Right lobe of liver (tissue), 4 donors: ENCODE measurements at regions not wholly inside any gene's neighbourhood (a gene's known extent, or its start where the extent isn't known, plus 50 kb on each side); places are given as distances from the start of the nearest gene placed in this dataset.

ENCODE experiments used
- CTCF ChIP-seq, 4 donors: fragments of 200-600 bp in 3 of 4; fragments of 450-650 bp in 1 of 4; IDR thresholded peaks; one replicate each; pipeline versions ENCODE4 v1.5.1 to v1.8.0; 2016 to 2022; ENCODE audit warnings: antibody characterized with exemption in 4 of 4, mild to moderate bottlenecking in 2 of 4
- POLR2A ChIP-seq: fragments of 450-650 bp; IDR thresholded peaks from one replicate; pipeline ENCODE4 v1.6.1; 2017; ENCODE audit warnings: antibody characterized with exemption, mild to moderate bottlenecking
- donor health status: DM: no; HTN: no; CAD: no.
- donor health status: DM: no; HTN: no; CAD: no.
- donor health status: DM: no; HTN: yes; CAD: no.

- TF ChIP-seq CTCF (IDR thresholded peaks at IDR 0.05) (no peak), POLR2A (no peak)
These were observed 69.2 kb downstream of the MAP1LC3B2 start for GRCh38 chr12:116628450-116628793.
